Transverse colon (tissue), 4 donors: ENCODE measurements at regions not wholly inside any gene's neighbourhood (a gene's known extent, or its start where the extent isn't known, plus 50 kb on each side); places are given as distances from the start of the nearest gene placed in this dataset.

ENCODE experiments used
- DNase-seq: peaks from one replicate; pipeline ENCODE4 v3.0.0-alpha.2; 2019
- H3K27ac ChIP-seq, 4 donors: fragments of 200-600 bp; sonication (generic); 2 replicates each; pipeline ENCODE4 v1.5.1; 2016 to 2018; ENCODE audit warnings: inconsistent platforms in 4 of 4
- H3K27me3 ChIP-seq: fragments of 200-600 bp; sonication (generic); 2 replicates; pipeline ENCODE4 v1.5.1; 2017; ENCODE audit warnings: inconsistent platforms
- H3K36me3 ChIP-seq, 4 donors: fragments of 200-600 bp; sonication (generic); 2 replicates each; pipeline ENCODE4 v1.5.1; 2017 to 2019; ENCODE audit warnings: inconsistent platforms in 4 of 4
- H3K4me1 ChIP-seq, 4 donors: fragments of 200-600 bp; sonication (generic); 2 replicates each; pipeline ENCODE4 v1.5.1; 2017 to 2020; ENCODE audit warnings: inconsistent platforms in 4 of 4
- H3K4me3 ChIP-seq, 4 donors: fragments of 200-600 bp; sonication (generic); 1 replicate in 1 of 4; 2 replicates in 3 of 4; pipeline versions ENCODE4 v1.5.1 to v1.6.1; 2017 to 2019; ENCODE audit warnings: inconsistent platforms in 4 of 4
- H3K9me3 ChIP-seq, 2 donors: fragments of 200-600 bp; sonication (generic); 2 replicates each; pipeline ENCODE4 v1.5.1; 2017 to 2019; ENCODE audit warnings: inconsistent platforms in 2 of 2
- CTCF ChIP-seq, 5 experiments: fragments of 200-600 bp in 3 of 5; fragments of 450-650 bp in 2 of 5; sonication (generic) in 3 of 5; IDR thresholded peaks; 1 replicate in 2 of 5; 2 replicates in 3 of 5; pipeline ENCODE4 v1.5.1; 2016 to 2017; ENCODE audit warnings: antibody characterized with exemption in 5 of 5, inconsistent platforms in 3 of 5, mild to moderate bottlenecking in 2 of 5, moderate library complexity in 1 of 5
- EP300 ChIP-seq: sonication (generic); formaldehyde crosslinking; IDR thresholded peaks from one replicate; pipeline ENCODE4 v1.6.1; 2017; ENCODE audit warnings: antibody characterized with exemption, low read depth
- POLR2A ChIP-seq: fragments of 450-650 bp; IDR thresholded peaks from one replicate; pipeline ENCODE4 v1.6.1; 2016; ENCODE audit warnings: antibody characterized with exemption, mild to moderate bottlenecking, moderate library complexity
- POLR2AphosphoS5 ChIP-seq, 3 donors: sonication (generic); formaldehyde crosslinking; IDR thresholded peaks; one replicate each; pipeline ENCODE4 v1.6.1; 2016; ENCODE audit warnings: antibody characterized with exemption in 3 of 3
- WGBS, 2 donors: methylation state at CpG; one replicate each; pipeline ENCODE4 v1.1.5; 2018; ENCODE audit warnings: low coverage in 1 of 2; 5-methylcytosine and 5-hydroxymethylcytosine counted together
- in situ Hi-C, 4 donors: fragments of 200-750 bp; cut with MboI; loops; one replicate each; pipeline versions ENCODE4 v1.15.0 to v1.15.1; 2017; ENCODE audit warnings: low sequenced_read_pairs in 3 of 4, low pct_ligation_motif_present in 1 of 4, low pct_unique_long_range_greater_than_20kb in 1 of 4
- intact Hi-C: fragments of 100-400 bp; cut with DNase I; formaldehyde crosslinking; loops from one replicate; pipeline ENCODE4 v1.15.1; 2023; ENCODE audit warnings: low total_unique reads

- intact Hi-C loops (no loop called here), in situ Hi-C loops (no loop called here)
- Histone ChIP-seq H3K4me1 (no peaks in the 10 kb centered on the region), H3K4me3 (no peak overlapping the region), H3K9me3 (no peaks in the 10 kb centered on the region), H3K27me3 (no peaks in the 10 kb centered on the region), H3K27ac (no peak overlapping the region), H3K36me3 (no peaks in the 10 kb centered on the region)
- no peak for DNase-seq
- TF ChIP-seq POLR2A (no peak), CTCF (IDR thresholded peaks at IDR 0.05) (no peak), EP300 (no peak), POLR2AphosphoS5 (IDR thresholded peaks at IDR 0.05) (no peak)
Observed at GRCh38 chr13:107413005-107413404, 802.3 kb downstream of the LIG4 start.

- no peaks in the 10 kb centered on the region for H3K9me3 ChIP-seq
- H3K4me1 ChIP-seq, result no peaks in the 10 kb centered on the region
- no peaks in the 10 kb centered on the region for H3K36me3 ChIP-seq
- intact Hi-C loops (no loop called here), in situ Hi-C loops (no loop called here)
- no peak overlapping the region for H3K4me3 ChIP-seq
- H3K27me3 ChIP-seq, result no peaks in the 10 kb centered on the region
- no peak for DNase-seq
- no peak overlapping the region for H3K27ac ChIP-seq
- TF ChIP-seq CTCF (IDR thresholded peaks at IDR 0.05) (no peak), EP300 (no peak), POLR2A (no peak), POLR2AphosphoS5 (IDR thresholded peaks at IDR 0.05) (no peak)
- 61 to 62% methylated on average over 3 of the region's 3 CpGs for WGBS, 2 donors
Observed at GRCh38 chr13:107407074-107407473, 808.3 kb downstream of the LIG4 start.

GRCh38 chr13:107395927-107396662, 819.2 kb downstream of the LIG4 start:
- no peaks in the 10 kb centered on the region for H3K4me1 ChIP-seq
- H3K27ac ChIP-seq, result no peak overlapping the region
- in situ Hi-C loops, result no loop called here
- H3K27me3 ChIP-seq, result no peaks in the 10 kb centered on the region
- no peak for TF ChIP-seq POLR2A
- TF ChIP-seq CTCF (IDR thresholded peaks at IDR 0.05), result no peak
- TF ChIP-seq POLR2AphosphoS5 (IDR thresholded peaks at IDR 0.05), result no peak
- no peak for TF ChIP-seq EP300
- H3K36me3 ChIP-seq, result no peaks in the 10 kb centered on the region
- H3K4me3 ChIP-seq, result no peak overlapping the region
- intact Hi-C loops, result no loop called here
- no peak for DNase-seq
- WGBS, 2 donors, result 77 to 100% methylated on average over 1 to 7 of the region's 7 CpGs
- H3K9me3 ChIP-seq, result no peaks in the 10 kb centered on the region

- H3K4me3 ChIP-seq, result no peak overlapping the region
- intact Hi-C loops, result no loop called here
- H3K27me3 ChIP-seq, result no peaks in the 10 kb centered on the region
- DNase-seq, result no peak
- H3K4me1 ChIP-seq, result no peaks in the 10 kb centered on the region
- no peaks in the 10 kb centered on the region for H3K36me3 ChIP-seq
- WGBS, 2 donors, result 40 to 48% methylated on average over 1 of the region's 1 CpG
- no peaks in the 10 kb centered on the region for H3K9me3 ChIP-seq
- in situ Hi-C loops, result no loop called here
- no peak overlapping the region for H3K27ac ChIP-seq
- TF ChIP-seq CTCF (IDR thresholded peaks at IDR 0.05), result no peak
- no peak for TF ChIP-seq POLR2A
- no peak for TF ChIP-seq EP300
- TF ChIP-seq POLR2AphosphoS5 (IDR thresholded peaks at IDR 0.05), result no peak
Observed at GRCh38 chr13:107392205-107392604, 823.1 kb downstream of the LIG4 start.
